Right lobe of liver (tissue), 6 donors: ENCODE measurements at regions not wholly inside any gene's neighbourhood (a gene's known extent, or its start where the extent isn't known, plus 50 kb on each side); places are given as distances from the start of the nearest gene placed in this dataset.

Experiments
- ATAC-seq, 4 donors: fragments of 200-7000 bp; cut with Tn5 transposase; one replicate each; pipeline ENCODE4 v1.9.1; 2020; ENCODE audit warnings: mild to moderate bottlenecking in 4 of 4, moderate library complexity in 4 of 4
- DNase-seq, 3 donors: peaks; one replicate each; pipeline ENCODE4 v3.0.0-alpha.2; 2020
- H3K27ac ChIP-seq, 3 donors: fragments of 200-600 bp; one replicate each; pipeline ENCODE4 v1.8.0; 2022
- H3K27me3 ChIP-seq, 2 donors: fragments of 200-600 bp; one replicate each; pipeline ENCODE4 v1.8.0; 2022
- H3K36me3 ChIP-seq, 4 donors: fragments of 200-600 bp; sonication (generic) in 1 of 4; one replicate each; pipeline versions ENCODE4 v1.5.1 to v1.8.0; 2017 to 2022; ENCODE audit warnings: control low read depth in 1 of 4
- H3K4me1 ChIP-seq, 4 donors: fragments of 200-600 bp; sonication (generic) in 1 of 4; one replicate each; pipeline versions ENCODE4 v1.5.1 to v1.8.0; 2017 to 2022; ENCODE audit warnings: control low read depth in 1 of 4
- H3K4me3 ChIP-seq, 3 donors: fragments of 200-600 bp; one replicate each; pipeline ENCODE4 v1.8.0; 2022
- H3K9me3 ChIP-seq, 4 donors: fragments of 200-600 bp; sonication (generic) in 1 of 4; one replicate each; pipeline versions ENCODE4 v1.5.1 to v1.8.0; 2017 to 2022; ENCODE audit warnings: control low read depth in 1 of 4
- CTCF ChIP-seq, 4 donors: fragments of 200-600 bp in 3 of 4; fragments of 450-650 bp in 1 of 4; IDR thresholded peaks; one replicate each; pipeline versions ENCODE4 v1.5.1 to v1.8.0; 2016 to 2022; ENCODE audit warnings: antibody characterized with exemption in 4 of 4, mild to moderate bottlenecking in 2 of 4
- POLR2A ChIP-seq: fragments of 450-650 bp; IDR thresholded peaks from one replicate; pipeline ENCODE4 v1.6.1; 2017; ENCODE audit warnings: antibody characterized with exemption, mild to moderate bottlenecking
- WGBS: methylation state at CpG from one replicate; pipeline ENCODE4 v1.1.6; 2018; ENCODE audit warnings: low coverage, low lambda C conversion rate; ENCODE audit not compliant: insufficient coverage; ENCODE audit errors: missing lambda C conversion rate; 5-methylcytosine and 5-hydroxymethylcytosine counted together
- intact Hi-C, 2 donors: fragments of 100-400 bp; cut with DNase I; formaldehyde crosslinking; loops; one replicate each; pipeline versions ENCODE4 v1.11.2 to v1.14.1; 2022
- donor health status: DM: no; HTN: yes; CAD: no.
- donor health status: DM: no; HTN: no; CAD: no.
- donor health status: DM: no; HTN: no; CAD: no.
- donor health status: DM: no; HTN: yes; CAD: no.
- donor health status: DM: no; HTN: yes; CAD: no.

- H3K4me3 ChIP-seq = no peak overlapping the region
- no peaks in the 10 kb centered on the region for H3K27me3 ChIP-seq
- ATAC-seq = no peak
- no peak for TF ChIP-seq POLR2A
- no peaks in the 10 kb centered on the region for H3K36me3 ChIP-seq
- 43% methylated on average over 4 of the region's 5 CpGs for WGBS
- no peaks in the 10 kb centered on the region for H3K9me3 ChIP-seq
- intact Hi-C loops = no loop called here
- no peaks in the 10 kb centered on the region for H3K4me1 ChIP-seq
- peak in 1 of 3 donors; percentile 10 for DNase-seq
- no peak overlapping the region for H3K27ac ChIP-seq
Observed at GRCh38 chr16:66293207-66293735, 73.2 kb upstream of the CDH5 start.

GRCh38 chr16:66292241-66292935 lies 74.1 kb upstream of the CDH5 start:
- Histone ChIP-seq H3K9me3 (no peaks in the 10 kb centered on the region), H3K27ac (no peak overlapping the region), H3K4me3 (no peak overlapping the region), H3K4me1 (no peaks in the 10 kb centered on the region), H3K36me3 (no peaks in the 10 kb centered on the region), H3K27me3 (no peaks in the 10 kb centered on the region)
- TF ChIP-seq CTCF (IDR thresholded peaks at IDR 0.05) = no peak
- no peak for TF ChIP-seq POLR2A
- 53% methylated on average over 7 of the region's 15 CpGs for WGBS
- DNase-seq (peak in 1 of 3 donors; percentile 23), ATAC-seq (no peak)
- intact Hi-C loops = no loop called here

GRCh38 chr16:66291833-66292232 lies 74.7 kb upstream of the CDH5 start:
- WGBS = 61% methylated on average over 6 of the region's 6 CpGs
- no peak overlapping the region for H3K27ac ChIP-seq
- peak in 1 of 3 donors; percentile 10 for DNase-seq
- no peaks in the 10 kb centered on the region for H3K36me3 ChIP-seq
- no peaks in the 10 kb centered on the region for H3K4me1 ChIP-seq
- no peaks in the 10 kb centered on the region for H3K27me3 ChIP-seq
- intact Hi-C loops = no loop called here
- H3K9me3 ChIP-seq = no peaks in the 10 kb centered on the region
- no peak overlapping the region for H3K4me3 ChIP-seq
- no peak for TF ChIP-seq CTCF (IDR thresholded peaks at IDR 0.05)
- TF ChIP-seq POLR2A = no peak
- ATAC-seq = no peak

GRCh38 chr16:66290431-66290830 lies 76.1 kb upstream of the CDH5 start:
- no peaks in the 10 kb centered on the region for H3K4me1 ChIP-seq
- no peak for ATAC-seq
- TF ChIP-seq CTCF (IDR thresholded peaks at IDR 0.05) (no peak), POLR2A (no peak)
- intact Hi-C loops = no loop called here
- H3K4me3 ChIP-seq = no peak overlapping the region
- WGBS = 33% methylated on average over 1 of the region's 4 CpGs
- no peaks in the 10 kb centered on the region for H3K27me3 ChIP-seq
- H3K36me3 ChIP-seq = no peaks in the 10 kb centered on the region
- no peaks in the 10 kb centered on the region for H3K9me3 ChIP-seq
- no peak overlapping the region for H3K27ac ChIP-seq
- DNase-seq = peak in 1 of 3 donors; percentile 16

GRCh38 chr16:66289986-66290385 lies 76.5 kb upstream of the CDH5 start:
- Histone ChIP-seq H3K4me3 (no peak overlapping the region), H3K36me3 (no peaks in the 10 kb centered on the region), H3K9me3 (no peaks in the 10 kb centered on the region), H3K27me3 (no peaks in the 10 kb centered on the region), H3K27ac (no peak overlapping the region), H3K4me1 (no peaks in the 10 kb centered on the region)
- intact Hi-C loops = no loop called here
- ATAC-seq (no peak), DNase-seq (peak in 1 of 3 donors; percentile 22)
- 47% methylated on average over 5 of the region's 6 CpGs for WGBS
- no peak for TF ChIP-seq CTCF (IDR thresholded peaks at IDR 0.05)
- TF ChIP-seq POLR2A = no peak
